ENCODE measurements at regions not wholly inside any gene's neighbourhood (a gene's known extent, or its start where the extent isn't known, plus 50 kb on each side); places are given as distances from the start of the nearest gene placed in this dataset.

DNA sequence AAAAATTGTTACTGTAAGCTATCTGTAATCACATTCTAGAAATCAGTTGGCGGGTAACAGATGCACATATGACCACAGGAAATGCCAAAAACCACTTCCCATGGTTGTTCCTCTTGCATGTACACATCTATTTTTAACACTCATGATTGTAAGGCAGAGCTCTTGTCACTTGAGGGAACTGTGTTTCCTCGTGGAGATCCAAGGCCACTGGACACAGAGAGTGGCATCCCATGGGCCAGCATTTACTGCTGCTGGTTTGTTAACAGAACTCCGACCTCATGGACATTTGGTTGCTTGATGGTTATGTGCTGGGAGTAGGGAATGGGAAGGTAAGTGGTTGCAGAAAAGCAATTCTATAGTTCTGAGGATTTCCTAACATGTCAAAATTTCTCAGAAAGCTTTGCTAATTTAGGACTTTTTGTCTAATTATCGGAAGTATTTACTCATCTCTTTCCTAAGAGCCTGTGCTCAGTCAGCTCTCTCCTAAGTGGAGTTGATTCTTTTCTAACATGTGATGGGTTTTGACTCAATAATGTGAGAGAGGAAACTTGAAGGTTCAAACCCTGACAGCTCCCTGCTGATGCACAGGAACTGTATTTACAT, 202.0 kb upstream of the NR3C1 start:
- TF ChIP-seq CTCF (IDR thresholded peaks at IDR 0.05) (no peak), POLR2AphosphoS5 (IDR thresholded peaks at IDR 0.05; ENCODE audit: insufficient read depth in 1 of 2, low read depth in 1 of 2) (no peak), POLR2A (IDR thresholded peaks at IDR 0.05) (no peak)
